HG02973 (cell line): ENCODE measurements at regions not wholly inside any gene's neighbourhood (a gene's known extent, or its start where the extent isn't known, plus 50 kb on each side); places are given as distances from the start of the nearest gene placed in this dataset.

Experiments
- ATAC-seq: cut with Tn5 transposase; IDR thresholded peaks from one replicate; pipeline ENCODE4 v1.9.1; 2021; ENCODE audit warnings: moderate library complexity; ENCODE audit not compliant: unreplicated experiment

DNA sequence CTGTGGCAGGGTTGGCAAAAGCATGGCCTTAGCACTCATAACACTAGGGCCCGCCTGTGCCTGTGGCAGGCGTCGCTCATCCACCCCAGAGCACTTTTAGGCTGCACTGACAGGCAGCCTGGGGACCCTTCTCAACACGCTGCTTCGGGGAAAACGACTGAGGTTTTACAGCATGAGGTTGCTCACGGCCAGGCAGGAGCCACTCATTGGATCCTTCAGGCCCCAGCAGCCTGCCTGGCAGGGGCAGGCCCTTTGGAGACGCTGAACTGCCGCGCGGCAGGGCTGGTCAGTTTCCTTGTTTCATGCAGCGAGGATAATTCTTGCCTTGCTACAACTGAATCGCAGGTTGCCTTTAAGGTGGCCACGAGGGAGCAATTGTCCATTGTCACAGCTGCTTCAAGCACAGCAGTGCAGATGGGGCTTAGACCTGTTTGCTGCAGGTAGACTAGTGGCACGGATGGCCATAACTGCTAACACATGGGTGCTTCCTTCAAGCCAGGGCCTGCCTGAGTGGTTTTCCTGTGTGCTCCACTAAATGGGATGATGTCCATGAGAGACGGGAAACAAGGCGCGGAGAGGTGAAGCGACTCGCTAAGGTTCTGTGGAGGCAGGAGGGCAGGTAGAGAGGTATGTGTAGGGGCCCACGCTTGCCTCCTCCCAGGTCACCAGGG, 49.9 kb upstream of the HS6ST1 start:
- ATAC-seq, result no peak

- no peak for ATAC-seq
These were observed 50.5 kb upstream of the HS6ST1 start for GRCh38 chr2:128369108-128369555.

GRCh38 chr2:128369602-128370467, 51.2 kb upstream of the HS6ST1 start:
- no peak for ATAC-seq

GRCh38 chr2:128370468-128371247, 52.0 kb upstream of the HS6ST1 start:
- no peak for ATAC-seq

DNA sequence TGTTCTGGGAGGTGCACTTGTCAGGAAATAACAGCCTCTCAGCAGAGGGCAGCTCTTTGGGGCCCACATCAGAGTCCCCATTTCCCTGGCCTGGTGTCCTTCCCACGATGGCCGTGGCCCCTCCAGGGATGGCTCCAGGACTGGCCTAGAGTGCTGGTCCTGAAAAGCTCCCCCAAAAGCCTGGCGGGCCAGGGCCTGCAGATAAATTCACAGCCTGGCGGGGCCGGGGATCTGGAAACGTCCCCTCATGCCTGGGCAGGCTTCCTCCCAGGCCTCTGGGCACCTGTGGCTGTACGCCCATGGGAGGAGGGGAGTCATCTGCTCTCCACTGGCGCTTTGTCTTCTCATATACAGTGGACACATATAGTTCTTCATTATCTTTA, 52.6 kb upstream of the HS6ST1 start:
- no peak for ATAC-seq

GRCh38 chr2:128371648-128372345, 53.1 kb upstream of the HS6ST1 start:
- no peak for ATAC-seq

GRCh38 chr2:128372621-128373341, 54.1 kb upstream of the HS6ST1 start:
- no peak for ATAC-seq

DNA sequence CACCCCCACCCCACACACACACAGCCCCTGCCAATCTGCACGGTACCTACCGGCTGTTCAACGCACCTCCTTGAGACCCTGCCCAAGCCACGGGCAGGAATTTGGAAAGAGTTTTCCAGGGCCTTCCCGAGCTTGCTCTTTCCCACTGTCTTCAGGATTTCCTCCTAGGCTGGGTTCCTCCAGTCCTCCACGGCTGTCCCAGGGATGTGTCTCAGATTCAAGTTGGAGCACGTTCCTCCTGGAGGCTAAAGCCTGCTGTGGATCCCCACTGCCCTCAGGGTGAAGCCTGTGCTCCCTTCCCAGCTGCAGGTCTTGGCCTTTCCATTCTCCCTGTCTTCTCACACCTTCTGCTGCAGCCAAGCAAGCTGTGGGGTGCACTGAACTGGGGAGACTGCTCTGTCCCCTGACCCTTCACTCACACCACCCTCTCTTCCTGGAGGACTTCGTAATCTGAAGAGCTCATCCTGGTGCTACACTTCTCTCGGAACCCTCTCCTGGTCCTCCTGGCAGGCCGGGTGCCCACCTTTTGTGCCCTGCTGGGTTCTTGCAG, 54.9 kb upstream of the HS6ST1 start:
- ATAC-seq, result no peak

GRCh38 chr2:128374001-128374710, 55.5 kb upstream of the HS6ST1 start:
- no peak for ATAC-seq

DNA sequence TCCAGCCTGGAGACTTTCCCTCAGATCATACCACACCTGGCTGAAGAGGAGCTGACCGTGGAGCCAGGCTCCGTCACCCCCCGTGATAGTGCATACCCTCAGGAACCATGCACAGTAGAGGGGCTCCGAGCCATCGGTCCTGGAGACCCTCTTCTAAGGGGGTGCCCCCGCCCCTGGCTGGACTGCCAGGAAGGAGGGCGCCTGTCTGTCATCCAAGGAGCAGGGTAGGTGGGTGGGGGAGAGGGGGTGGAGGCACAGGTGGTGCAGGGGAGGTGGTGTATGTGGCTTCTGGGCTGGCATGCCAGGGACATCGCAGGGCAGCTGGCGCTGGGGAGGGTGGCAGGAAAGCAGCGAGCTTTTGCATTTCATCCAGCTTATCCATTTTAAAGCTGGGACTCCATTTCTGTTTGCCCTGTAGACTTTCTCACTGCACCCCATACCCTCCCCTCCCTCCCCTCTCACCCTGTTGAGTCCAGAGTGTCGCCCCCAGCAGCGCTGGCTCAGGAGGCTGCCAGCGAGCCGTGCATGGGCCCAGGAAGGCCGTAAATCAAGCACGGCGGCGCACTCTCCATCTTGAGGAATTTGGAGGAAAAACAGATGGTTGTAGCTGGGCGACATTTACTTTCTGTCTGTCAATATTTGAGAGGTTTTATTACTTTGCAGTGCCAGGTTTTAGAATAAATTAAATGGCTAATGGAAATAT, 56.2 kb upstream of the HS6ST1 start:
- no peak for ATAC-seq

DNA sequence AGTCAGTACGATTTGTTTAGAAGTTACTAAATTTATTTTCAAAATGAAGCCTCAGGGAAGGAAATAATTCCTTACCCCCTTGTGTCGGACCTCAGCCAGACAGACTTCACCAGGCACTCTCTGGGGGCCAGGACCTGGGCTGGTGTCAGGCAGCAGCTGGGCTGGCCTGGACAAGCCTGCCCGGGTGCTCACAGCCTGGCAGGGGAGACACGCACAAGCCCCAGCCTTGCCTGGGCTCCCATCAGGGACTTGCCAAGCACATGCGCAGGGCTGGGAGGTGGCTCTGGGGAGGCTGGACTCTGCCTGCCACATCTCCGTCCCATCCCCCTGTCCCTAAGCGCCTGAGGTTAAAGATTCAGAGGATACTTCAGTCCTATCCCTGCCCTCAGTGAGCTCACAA, 56.8 kb upstream of the HS6ST1 start:
- no peak for ATAC-seq

- no peak for ATAC-seq
These were observed 57.8 kb upstream of the HS6ST1 start for GRCh38 chr2:128376241-128377041.

- ATAC-seq, result no peak
These were observed 58.6 kb upstream of the HS6ST1 start for GRCh38 chr2:128377071-128377910.

DNA sequence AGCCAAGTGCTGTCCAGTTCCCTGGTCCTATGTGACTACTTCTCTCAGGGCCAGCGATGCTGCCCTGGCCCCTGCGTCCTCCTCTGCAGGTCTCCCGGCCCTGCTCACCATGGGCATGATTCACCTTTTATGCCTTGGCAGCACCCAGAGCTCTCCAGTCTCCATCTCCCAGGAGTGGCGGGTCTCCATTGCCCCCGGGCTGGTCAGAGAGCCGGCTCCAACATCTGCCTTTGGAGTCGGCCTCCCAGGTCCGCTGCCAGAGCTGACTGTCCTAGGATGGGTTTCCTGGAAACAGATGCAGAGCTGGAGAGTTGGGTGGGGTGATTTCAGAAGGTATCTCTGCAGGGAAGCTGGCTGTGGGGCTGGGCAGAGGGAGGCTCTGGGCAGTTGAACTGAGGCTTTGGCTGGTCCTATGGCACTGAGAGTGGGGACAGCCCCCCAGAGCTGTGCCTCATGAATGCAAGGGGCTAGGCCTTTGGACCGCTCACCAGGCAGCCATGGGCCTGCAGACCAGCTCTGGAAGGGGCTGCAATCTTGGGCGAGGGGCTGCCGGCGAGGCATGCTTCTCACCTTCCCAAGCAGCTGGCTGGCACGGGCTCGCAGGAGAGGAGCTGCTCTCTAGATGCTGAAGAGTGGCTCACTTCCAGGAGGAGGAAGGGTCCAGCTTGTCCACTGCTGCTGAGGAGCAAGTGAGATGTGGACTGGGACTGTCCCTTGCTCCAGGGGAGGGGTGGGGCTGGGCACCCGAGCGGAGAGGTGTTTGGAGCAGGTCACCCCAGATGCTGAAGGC, 59.8 kb upstream of the HS6ST1 start:
- ATAC-seq, result no peak

DNA sequence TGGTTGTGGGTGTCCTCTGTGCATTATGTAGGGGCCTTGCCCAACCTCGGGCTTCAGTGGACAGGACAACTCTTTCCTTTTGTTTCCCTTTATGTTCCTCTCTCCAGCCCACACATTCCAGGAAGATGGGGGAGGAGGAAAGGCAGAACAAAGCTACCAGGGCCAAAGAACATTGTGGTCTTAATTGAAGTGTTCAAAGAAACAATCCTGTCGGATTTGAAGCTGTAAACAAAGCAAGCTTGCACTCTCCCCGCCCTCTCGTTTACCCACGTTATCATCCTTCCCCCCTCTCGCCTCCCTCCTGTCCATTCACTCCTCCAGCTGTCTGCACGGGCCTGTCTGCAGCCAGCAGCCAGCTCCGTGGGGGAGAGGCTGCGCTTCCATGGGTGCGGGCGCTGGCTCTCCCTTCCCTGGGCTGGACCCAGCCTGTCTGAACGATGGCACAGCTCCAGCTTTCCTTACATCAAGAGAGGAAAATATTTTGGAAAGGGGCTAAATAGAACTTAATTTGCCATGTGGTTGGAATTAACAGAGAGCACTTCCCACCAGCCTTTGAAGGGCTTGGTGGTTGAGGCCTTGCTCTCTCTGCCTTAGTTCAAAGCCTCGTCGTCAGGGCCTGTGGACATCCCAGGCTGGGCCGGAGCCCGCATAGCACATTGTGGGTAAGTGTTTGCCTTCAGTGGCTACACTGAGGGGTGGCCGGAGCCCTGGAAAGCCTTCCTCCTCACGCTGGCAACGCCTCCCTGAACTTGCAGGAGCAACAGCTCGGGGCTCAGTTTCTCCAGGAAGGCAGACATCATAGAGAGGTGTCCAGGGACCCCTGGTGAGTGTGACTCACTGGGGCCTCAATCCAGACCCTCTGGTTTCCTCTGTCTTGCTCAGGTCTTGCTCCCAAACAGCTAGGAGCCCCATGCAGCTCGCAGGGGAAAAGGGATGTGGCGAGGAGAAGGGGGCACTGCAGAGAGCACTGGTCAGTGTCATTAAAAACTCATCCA, 60.6 kb upstream of the HS6ST1 start:
- ATAC-seq, result no peak
